ENCODE measurements at regions not wholly inside any gene's neighbourhood (a gene's known extent, or its start where the extent isn't known, plus 50 kb on each side); places are given as distances from the start of the nearest gene placed in this dataset.
A peak's percentile ranks its signal among the peaks of the same experiment; 100 is the strongest.

GRCh38 chr14:45728434-45729225 lies 475.6 kb upstream of the MIS18BP1 start:
- peak in 1 of 4 donors; percentile 21 for DNase-seq (ENCODE audit: low read depth in 4 of 4, low spot score in 2 of 4)

GRCh38 chr14:45727133-45727532 lies 474.1 kb upstream of the MIS18BP1 start:
- DNase-seq (ENCODE audit: low read depth in 4 of 4, low spot score in 2 of 4) = no peak

GRCh38 chr14:45721472-45721871 lies 468.5 kb upstream of the MIS18BP1 start:
- DNase-seq (ENCODE audit: low read depth in 4 of 4, low spot score in 2 of 4) = no peak

DNA sequence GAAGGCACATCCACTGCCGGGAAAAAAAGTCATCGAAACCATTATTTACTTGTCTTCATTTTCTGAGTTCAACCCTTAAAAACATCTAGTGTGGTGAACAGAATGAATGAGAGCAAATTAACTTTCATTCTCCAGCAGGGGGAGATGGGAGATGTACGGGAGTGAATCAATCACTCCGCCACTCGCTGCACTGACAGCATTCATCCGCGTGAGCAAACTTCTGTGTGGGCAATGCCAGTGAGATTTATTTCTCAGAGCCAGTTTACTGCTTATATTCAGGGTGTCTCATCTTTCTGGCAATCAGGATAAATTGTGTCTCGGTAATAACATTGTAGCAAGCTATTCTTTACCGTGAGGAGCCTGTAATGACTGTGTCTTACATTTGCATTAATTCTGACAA lies 463.6 kb upstream of the MIS18BP1 start:
- DNase-seq (ENCODE audit: low read depth in 4 of 4, low spot score in 2 of 4) = peak in 3 of 4 donors; percentile 32 to 48 (median 44)

DNA sequence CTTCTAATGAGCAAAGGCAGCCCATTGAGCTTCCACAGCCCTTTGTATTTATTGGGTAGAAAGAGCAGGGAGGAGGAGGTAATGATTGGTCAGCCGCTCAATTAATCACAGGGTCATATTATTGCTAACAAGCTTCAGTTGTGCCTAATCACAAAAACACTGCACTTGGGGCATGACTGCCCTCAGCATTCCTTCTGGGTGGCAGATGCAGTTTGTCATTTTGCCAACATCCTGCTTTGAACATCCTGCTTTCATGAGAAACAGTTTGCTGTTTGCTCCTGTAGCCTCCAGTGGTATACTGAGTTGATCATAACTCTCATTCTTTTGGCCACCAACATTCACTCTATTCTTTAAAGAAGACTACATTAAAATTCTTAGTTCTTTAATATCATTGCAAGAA lies 462.9 kb upstream of the MIS18BP1 start:
- DNase-seq (ENCODE audit: low read depth in 4 of 4, low spot score in 2 of 4) = no peak

GRCh38 chr14:45709541-45709940 lies 456.5 kb upstream of the MIS18BP1 start:
- DNase-seq (ENCODE audit: low read depth in 4 of 4, low spot score in 2 of 4) = no peak

DNA sequence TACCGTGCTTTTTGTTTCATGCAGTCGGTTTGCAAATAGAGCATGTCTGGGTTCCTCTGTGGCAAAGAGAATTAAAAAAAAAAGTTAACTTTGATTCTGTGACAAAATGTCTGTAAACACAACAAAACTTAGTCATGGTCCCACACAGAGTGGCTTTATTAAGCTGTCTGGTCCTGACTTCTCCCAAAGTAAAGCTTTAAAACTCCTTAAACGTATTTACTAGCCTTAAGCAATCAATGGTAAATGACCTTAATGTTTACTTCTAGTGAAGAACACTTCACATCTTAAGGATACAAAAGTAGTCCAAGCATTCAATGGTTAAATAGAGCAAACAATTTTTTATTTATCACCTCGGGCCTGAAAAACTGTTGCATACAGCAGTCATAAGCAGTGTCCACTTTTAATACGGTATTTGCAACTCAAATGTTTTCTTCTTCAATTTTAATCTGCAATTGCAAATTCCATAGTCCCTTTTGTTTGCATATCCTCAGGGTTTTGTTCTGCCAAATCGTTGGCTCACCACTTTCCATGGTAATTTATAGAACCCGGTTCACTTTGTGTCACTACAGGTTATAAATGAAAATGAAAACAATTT lies 453.0 kb upstream of the MIS18BP1 start:
- no peak for DNase-seq (ENCODE audit: low read depth in 4 of 4, low spot score in 2 of 4)

DNA sequence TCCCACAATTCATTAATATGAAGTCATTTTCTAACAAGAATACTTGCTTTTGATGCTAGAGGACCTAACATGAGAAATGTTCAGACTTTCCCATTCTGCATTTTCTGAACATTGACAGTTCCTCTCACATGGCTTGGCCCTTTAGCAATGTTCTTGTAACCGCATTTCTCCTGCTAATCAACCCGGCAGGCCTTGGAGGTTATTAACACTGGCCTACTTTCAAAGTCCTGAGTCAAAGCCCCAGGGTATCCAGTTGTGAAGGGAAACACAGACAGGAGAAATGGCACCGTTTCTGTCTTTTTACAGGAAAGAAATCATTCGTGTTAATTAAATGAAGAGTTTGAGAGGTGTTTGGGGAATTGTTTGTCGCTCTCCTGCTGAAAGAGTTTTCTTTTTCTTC lies 446.5 kb upstream of the MIS18BP1 start:
- no peak for DNase-seq (ENCODE audit: low read depth in 4 of 4, low spot score in 2 of 4)

DNA sequence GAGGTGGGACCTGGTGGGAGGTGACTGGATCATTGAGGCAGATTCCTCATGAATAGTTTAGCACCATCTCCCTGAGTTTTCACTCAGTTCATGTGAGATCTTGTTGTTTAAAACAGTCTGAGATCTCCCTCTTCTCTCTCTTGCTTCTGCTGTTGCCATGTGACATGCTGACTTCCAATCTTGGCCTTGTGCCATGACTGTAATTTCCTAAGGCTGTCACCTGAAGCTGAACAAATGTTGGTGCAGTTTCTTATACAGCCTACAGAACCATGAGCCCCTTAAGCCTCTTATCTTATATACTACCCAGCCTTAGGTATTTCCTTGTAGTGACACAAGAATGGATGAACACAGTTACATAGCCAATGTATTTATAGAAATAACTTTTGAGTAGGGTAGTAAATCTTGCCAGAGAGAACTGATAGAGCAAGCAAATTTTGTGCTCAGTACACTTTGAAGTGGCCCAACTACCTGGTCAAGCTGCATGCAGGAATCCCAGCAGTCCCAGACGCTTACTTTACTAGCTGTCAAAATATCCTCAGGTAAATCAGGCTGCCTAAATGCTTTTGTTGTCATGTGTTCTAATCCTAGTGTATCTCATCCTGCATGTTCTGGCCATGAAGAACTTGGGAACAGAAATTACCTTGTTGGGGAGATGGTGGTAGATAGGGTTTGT lies 445.6 kb upstream of the MIS18BP1 start:
- peak in 1 of 4 donors; percentile 36 for DNase-seq (ENCODE audit: low read depth in 4 of 4, low spot score in 2 of 4)

GRCh38 chr14:45686771-45687170 lies 433.8 kb upstream of the MIS18BP1 start:
- no peak for DNase-seq (ENCODE audit: low read depth in 4 of 4, low spot score in 2 of 4)

- no peak for DNase-seq (ENCODE audit: low read depth in 4 of 4, low spot score in 2 of 4)
Observed at GRCh38 chr14:45680531-45680930, 427.5 kb upstream of the MIS18BP1 start.

- DNase-seq (ENCODE audit: low read depth in 4 of 4, low spot score in 2 of 4) = no peak
Observed at GRCh38 chr14:45679853-45680252, 426.9 kb upstream of the MIS18BP1 start.

DNA sequence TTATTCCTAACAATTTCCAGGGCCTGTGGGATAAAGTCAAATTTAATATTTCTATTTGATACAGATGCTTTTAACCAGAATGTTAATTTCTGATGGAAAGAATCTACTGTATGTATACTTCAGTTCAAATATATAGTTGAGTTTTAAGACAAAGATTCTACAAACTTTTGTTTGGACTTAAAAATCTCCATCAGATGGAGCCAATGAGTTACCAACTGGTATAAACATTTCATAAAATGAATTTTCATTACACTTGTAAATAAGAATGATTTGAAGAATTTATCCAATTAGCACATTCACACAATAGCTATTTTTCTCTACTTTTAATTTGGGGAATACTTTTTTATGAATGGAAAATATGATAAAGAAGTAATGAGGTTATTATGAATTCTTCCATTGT lies 425.2 kb upstream of the MIS18BP1 start:
- DNase-seq (ENCODE audit: low read depth in 4 of 4, low spot score in 2 of 4) = no peak

DNA sequence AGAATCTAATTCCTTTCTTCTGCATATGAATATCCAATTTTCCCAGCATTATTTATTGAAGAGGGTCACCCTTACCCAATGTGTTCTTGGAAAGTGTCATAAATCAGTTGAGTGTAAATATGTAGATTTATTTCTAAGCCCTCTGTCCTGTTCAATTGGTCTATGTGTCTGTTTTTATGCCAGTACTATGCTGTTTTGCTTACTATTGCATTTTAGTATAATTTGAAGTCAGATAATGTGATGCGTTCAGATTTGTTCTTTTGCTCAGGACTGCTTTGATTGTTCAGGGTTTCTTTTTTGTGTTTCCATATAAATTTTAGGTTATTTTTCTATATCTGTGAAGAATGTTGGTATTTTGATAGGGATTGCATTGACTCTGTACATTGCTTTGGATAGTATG lies 420.4 kb upstream of the MIS18BP1 start:
- DNase-seq (ENCODE audit: low read depth in 4 of 4, low spot score in 2 of 4) = no peak

DNA sequence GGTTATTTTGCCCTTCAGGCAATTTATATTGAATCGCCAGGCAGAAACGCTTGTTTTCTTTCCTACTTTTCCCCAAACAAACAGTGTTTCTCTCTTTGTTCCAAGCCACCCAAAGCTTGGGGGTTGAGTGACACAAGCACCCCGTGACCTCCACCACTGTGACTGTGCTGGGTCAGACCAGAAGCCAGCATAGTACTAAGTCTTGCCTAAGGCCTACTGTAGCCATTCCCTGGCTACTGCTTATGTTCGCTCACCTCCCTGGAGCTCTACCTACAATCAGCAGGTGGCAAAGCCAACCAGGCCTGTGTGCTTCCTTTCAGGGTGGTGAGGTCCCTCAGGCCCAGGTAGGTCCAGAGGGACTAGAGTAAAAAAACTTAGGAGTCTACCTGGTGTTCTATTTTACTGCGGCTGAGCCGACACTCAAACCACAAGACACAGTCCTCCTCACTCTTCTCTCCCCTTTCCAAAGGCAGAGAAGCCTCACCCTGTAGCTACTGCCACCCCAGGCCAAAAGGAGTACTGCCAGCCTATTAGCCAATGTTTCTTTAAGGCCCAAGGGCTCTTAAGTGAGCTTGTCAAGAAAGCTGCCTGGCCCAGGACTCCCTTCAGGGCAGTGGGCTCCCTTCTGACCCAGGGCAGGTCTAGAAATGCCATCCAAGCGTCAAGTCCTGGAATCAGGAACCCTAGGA lies 411.8 kb upstream of the MIS18BP1 start:
- DNase-seq (ENCODE audit: low read depth in 4 of 4, low spot score in 2 of 4) = no peak

DNA sequence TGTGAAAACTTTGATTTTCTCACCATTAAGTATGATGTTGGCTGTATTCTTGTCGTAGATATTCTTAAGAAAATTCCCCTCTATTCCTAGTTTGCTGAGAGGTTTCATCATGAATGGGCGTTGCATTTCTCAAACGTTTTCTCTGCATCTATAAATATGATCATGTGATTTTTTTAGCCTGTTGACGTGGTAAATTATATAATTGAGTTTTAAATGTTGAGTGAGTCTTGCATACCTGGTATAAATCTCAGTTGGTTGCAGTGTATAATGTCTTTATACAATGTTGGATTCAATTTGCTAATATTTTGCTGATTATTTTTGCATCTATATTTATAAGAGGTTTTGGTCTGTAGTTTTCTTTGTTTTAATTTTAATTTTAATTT lies 405.9 kb upstream of the MIS18BP1 start:
- DNase-seq (ENCODE audit: low read depth in 4 of 4, low spot score in 2 of 4) = no peak

DNA sequence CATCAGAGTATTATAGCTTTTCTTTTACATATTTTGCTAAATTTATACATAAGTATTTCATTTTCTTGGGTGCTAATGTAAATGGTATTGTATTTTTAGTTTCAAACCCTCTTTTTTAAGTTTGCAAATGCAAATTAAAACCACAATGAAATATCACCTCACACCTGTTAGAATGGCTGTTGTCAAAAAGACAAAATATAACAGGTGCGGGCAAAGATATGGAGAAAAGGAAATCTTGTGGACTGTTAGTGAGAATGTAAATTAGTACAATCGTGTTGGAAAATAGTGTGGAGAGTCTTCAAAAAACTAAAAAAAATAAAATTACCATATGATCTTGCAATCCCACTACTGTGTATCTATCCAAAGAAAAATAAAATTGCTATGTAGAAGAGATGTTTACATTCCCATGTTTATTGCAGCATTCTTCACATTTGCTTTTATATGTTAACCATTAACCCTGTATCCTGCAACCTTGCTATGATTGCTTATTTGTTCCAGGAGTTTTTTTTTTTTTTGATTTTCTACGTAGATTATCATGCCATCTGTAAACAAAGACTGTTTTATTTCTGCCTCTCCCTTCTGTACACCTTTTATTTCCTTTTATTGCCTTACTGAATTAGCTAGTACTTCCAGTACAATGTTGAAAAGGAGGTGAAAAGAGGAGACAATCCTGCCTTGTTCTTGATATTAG lies 405.4 kb upstream of the MIS18BP1 start:
- DNase-seq (ENCODE audit: low read depth in 4 of 4, low spot score in 2 of 4) = no peak

DNA sequence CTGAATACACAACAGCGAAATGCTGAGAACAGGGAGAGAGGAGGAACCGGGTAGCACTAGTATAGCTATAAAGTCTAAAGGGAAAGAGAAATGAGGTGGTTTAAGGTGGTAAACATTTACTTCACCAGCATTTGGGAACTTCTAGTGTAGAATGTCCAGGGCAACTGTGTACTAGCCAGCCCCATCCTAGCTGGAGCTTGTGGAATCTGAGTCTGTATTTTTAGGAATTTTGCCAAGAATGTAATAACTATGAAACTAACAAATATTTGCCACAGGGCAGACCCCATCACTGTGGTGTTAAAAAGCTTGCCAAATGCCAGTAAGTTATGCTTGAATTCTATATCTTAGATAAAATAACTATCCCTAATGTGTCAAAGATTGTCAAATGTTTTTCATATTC lies 398.9 kb upstream of the MIS18BP1 start:
- DNase-seq (ENCODE audit: low read depth in 4 of 4, low spot score in 2 of 4) = no peak

- DNase-seq (ENCODE audit: low read depth in 4 of 4, low spot score in 2 of 4) = no peak
Observed at GRCh38 chr14:45650754-45651153, 397.8 kb upstream of the MIS18BP1 start.

DNA sequence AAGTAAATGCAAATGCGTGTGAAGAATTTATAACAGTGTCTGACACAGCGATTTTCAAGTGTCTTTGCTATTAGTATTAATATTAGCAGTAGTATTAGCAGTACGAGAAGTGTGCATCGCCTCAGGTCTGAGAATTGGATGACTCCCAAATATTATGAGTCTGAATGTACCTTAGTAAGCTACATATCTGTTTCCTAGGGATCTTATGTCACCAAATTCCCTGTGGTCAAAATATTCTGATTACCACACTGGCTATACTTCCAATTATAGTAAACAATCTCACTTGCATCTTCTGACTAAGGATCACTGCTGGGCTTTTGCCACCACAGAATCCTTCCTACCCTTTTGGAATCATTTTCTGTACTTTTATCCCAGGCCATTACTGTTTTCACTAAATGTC lies 396.0 kb upstream of the MIS18BP1 start:
- DNase-seq (ENCODE audit: low read depth in 4 of 4, low spot score in 2 of 4) = no peak

DNA sequence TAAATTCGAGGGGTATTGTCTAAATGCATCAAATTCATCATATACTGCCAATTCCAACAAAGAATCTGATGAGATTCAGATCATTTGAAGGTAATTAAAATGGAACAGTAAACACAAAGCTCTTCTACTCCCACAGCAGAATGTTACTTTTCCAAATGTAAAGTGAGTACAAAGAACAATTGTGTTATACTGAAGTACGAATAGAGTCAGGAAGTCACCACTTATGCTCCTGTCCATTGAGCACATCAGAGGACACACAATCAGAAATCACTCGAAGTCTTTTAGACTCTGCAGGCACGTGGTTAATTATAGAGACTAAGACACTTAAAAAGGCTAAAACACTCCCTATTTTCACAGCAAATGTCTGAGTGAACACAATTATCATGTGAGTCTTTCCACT lies 388.5 kb upstream of the MIS18BP1 start:
- no peak for DNase-seq (ENCODE audit: low read depth in 4 of 4, low spot score in 2 of 4)
